Left kidney (tissue), 1 donor: ENCODE measurements at regions not wholly inside any gene's neighbourhood (a gene's known extent, or its start where the extent isn't known, plus 50 kb on each side); places are given as distances from the start of the nearest gene placed in this dataset.
"Not testable (repeated sequence)": the region's sequence is repeated elsewhere in the genome, so short reads cannot be mapped to it uniquely, and the experiment has no call there.

Experiments
- DNase-seq: peaks from one replicate; pipeline ENCODE4 v3.0.0-alpha.2; 2013

GRCh38 chr14:25546826-25547225 lies 496.9 kb upstream of the STXBP6 start:
- no peak for DNase-seq

- no peak for DNase-seq
Observed at GRCh38 chr14:25537846-25538455, 488.0 kb upstream of the STXBP6 start.

GRCh38 chr14:25526290-25526689 lies 476.3 kb upstream of the STXBP6 start:
- no peak for DNase-seq

- DNase-seq = no peak
Observed at GRCh38 chr14:25522926-25523325, 473.0 kb upstream of the STXBP6 start.

GRCh38 chr14:25522116-25522515 lies 472.2 kb upstream of the STXBP6 start:
- no peak for DNase-seq

GRCh38 chr14:25521616-25522015 lies 471.7 kb upstream of the STXBP6 start:
- no peak for DNase-seq

GRCh38 chr14:25520821-25521220 lies 470.9 kb upstream of the STXBP6 start:
- DNase-seq = no peak

- no peak for DNase-seq
Observed at GRCh38 chr14:25518364-25518763, 468.4 kb upstream of the STXBP6 start.

- no peak for DNase-seq
Observed at GRCh38 chr14:25516838-25517237, 466.9 kb upstream of the STXBP6 start.

- DNase-seq = no peak
Observed at GRCh38 chr14:25508845-25509244, 458.9 kb upstream of the STXBP6 start.

- no peak for DNase-seq
Observed at GRCh38 chr14:25501749-25502148, 451.8 kb upstream of the STXBP6 start.

GRCh38 chr14:25488961-25489360 lies 439.0 kb upstream of the STXBP6 start:
- no peak for DNase-seq

GRCh38 chr14:25485381-25485780 lies 435.4 kb upstream of the STXBP6 start:
- peak; percentile 21 for DNase-seq

GRCh38 chr14:25484906-25485305 lies 435.0 kb upstream of the STXBP6 start:
- DNase-seq = no peak

- peak; percentile 13 for DNase-seq
Observed at GRCh38 chr14:25484235-25484634, 434.3 kb upstream of the STXBP6 start.

- no peak for DNase-seq
Observed at GRCh38 chr14:25477316-25478098, 427.6 kb upstream of the STXBP6 start.

GRCh38 chr14:25472700-25473099 lies 422.8 kb upstream of the STXBP6 start:
- DNase-seq = no peak

GRCh38 chr14:25464772-25465171 lies 414.8 kb upstream of the STXBP6 start:
- DNase-seq = no peak

- DNase-seq = no peak
Observed at GRCh38 chr14:25464078-25464477, 414.1 kb upstream of the STXBP6 start.

GRCh38 chr14:25463480-25463879 lies 413.5 kb upstream of the STXBP6 start:
- DNase-seq = no peak

- no peak for DNase-seq
Observed at GRCh38 chr14:25461780-25462179, 411.8 kb upstream of the STXBP6 start.

GRCh38 chr14:25444381-25444780 lies 394.4 kb upstream of the STXBP6 start:
- DNase-seq = no peak

- DNase-seq = not testable (repeated sequence)
Observed at GRCh38 chr14:25440382-25440781, 390.4 kb upstream of the STXBP6 start.

- no peak for DNase-seq
Observed at GRCh38 chr14:25436906-25437305, 387.0 kb upstream of the STXBP6 start.
